GM12865 (cell line): ENCODE measurements at regions not wholly inside any gene's neighbourhood (a gene's known extent, or its start where the extent isn't known, plus 50 kb on each side); places are given as distances from the start of the nearest gene placed in this dataset.

Source experiments
- DNase-seq: peaks from one replicate; pipeline ENCODE4 v3.0.0; 2010; ENCODE audit warnings: low read depth
- H3K4me3 ChIP-seq: 2 replicates; pipeline ENCODE4 v1.5.1; 2011; ENCODE audit warnings: mild to moderate bottlenecking, low read depth, low read length, control low read depth
- CTCF ChIP-seq: IDR thresholded peaks from 2 replicates; pipeline ENCODE4 v1.5.1; 2011; ENCODE audit warnings: low read length, control low read depth, low read depth, inconsistent platforms; ENCODE audit not compliant: insufficient read depth; ENCODE audit errors: missing control alignments

GRCh38 chr6:14339711-14340584, 222.4 kb downstream of the CD83 start:
- no peak for TF ChIP-seq CTCF
- DNase-seq, result no peak
- H3K4me3 ChIP-seq, result no peak overlapping the region

DNA sequence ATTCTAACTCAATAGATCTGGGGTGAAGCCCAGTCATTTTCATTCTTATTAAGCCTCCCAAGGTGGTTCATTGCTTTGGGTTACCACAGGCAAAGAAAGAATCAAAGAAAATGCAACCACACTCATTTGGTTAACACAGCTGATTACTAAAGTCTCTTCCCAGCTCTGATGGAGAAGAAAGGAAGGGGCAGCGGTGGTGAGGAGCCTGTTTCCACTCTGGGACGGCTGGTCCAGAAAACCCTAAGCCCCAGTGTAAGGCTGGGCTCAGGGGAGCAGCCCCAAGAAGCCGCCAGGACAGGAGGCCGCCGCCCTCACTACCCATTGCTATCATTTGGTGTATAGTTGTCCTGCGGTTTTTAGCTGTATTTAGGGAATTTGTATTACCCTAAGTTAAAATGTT, 226.9 kb downstream of the CD83 start:
- DNase-seq, result no peak
- H3K4me3 ChIP-seq, result no peak overlapping the region
- TF ChIP-seq CTCF, result no peak

GRCh38 chr6:14348389-14348788, 230.8 kb downstream of the CD83 start:
- no peak for TF ChIP-seq CTCF
- no peak for DNase-seq
- no peak overlapping the region for H3K4me3 ChIP-seq

- DNase-seq, result no peak
- no peak overlapping the region for H3K4me3 ChIP-seq
- TF ChIP-seq CTCF, result no peak
Observed at GRCh38 chr6:14349507-14349906, 231.9 kb downstream of the CD83 start.

GRCh38 chr6:14350210-14350609, 232.6 kb downstream of the CD83 start:
- no peak for TF ChIP-seq CTCF
- H3K4me3 ChIP-seq, result no peak overlapping the region
- DNase-seq, result no peak

- no peak for DNase-seq
- TF ChIP-seq CTCF, result no peak
- no peak overlapping the region for H3K4me3 ChIP-seq
Observed at GRCh38 chr6:14353281-14353680, 235.7 kb downstream of the CD83 start.

GRCh38 chr6:14353798-14354197, 236.2 kb downstream of the CD83 start:
- no peak for DNase-seq
- no peak for TF ChIP-seq CTCF

More at GRCh38 chr6:14353798-14354197, 236.2 kb downstream of the CD83 start:
- H3K4me3 ChIP-seq, result no peak overlapping the region
